ENCODE measurements at regions not wholly inside any gene's neighbourhood (a gene's known extent, or its start where the extent isn't known, plus 50 kb on each side); places are given as distances from the start of the nearest gene placed in this dataset.
A peak's percentile ranks its signal among the peaks of the same experiment; 100 is the strongest.

DNA sequence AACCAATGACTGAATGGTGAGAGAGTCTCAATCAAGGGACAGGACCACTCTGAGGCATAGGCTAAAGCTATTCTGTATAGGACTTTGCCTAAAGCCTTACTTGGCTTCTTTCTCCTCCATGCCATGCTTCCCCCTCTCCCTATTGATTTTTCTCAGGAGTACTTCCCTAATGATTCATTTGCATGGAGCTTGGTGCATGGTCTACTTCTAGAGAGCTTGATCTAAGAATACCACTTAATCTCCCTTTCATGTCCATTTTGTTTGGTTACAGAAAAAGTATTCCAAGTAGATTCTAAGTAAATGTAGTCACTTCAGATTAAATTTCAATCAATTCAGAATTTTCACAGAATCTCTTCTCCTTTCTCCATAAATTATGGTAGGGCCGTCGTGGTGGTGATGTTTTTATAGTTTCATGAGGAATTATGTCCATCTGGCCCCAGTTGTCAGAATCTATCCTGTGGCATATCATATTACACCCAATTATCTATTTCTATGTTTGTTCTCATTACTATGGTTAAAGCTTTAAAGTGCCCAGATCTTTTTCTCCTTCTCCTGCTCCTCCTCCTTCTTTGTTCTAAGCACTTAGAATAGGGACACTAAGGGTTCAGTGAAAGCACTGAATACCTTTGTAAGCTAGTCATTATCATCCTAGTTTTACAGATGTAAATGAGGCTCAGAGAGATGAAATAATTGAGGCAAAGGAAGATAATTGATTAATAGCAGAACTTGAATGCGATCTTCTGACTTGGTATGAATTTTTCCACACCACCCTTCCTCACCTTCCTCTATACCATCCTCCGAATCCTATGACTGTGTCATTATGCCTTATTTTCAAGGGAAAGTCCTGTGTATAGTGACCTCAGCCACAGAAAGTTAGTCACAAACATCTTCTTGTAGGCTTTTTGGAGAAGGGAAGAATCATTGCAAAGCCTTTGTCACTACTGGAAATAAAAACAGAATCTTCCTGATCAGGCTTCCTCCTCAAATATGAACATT, 85.6 kb upstream of the ZRANB2 start:
- no peak overlapping the region for H3K27ac ChIP-seq (ENCODE audit: low read depth in 1 of 2, low read length in 1 of 2)
- 80 to 89% methylated on average over 4 of the region's 4 CpGs for WGBS, 2 donors
- peak in 2 of 3 donors; percentile 69 to 71 for DNase-seq
- no peak for ATAC-seq (ENCODE audit: insufficient read depth, low FRiP score)
- H3K27me3 ChIP-seq (ENCODE audit: control insufficient read depth in 3 of 3, insufficient read depth in 3 of 3, low read length in 2 of 3): no peaks in the 10 kb centered on the region
- H3K9ac ChIP-seq (ENCODE audit: insufficient read depth in 1 of 2, low read length in 2 of 2): no peak overlapping the region
- no peak overlapping the region for H3K4me3 ChIP-seq
- TF ChIP-seq CTCF (IDR thresholded peaks at IDR 0.05; ENCODE audit: control extremely low read depth, extremely low read depth): no peak
- H3K9me3 ChIP-seq (ENCODE audit: control insufficient read depth in 4 of 4, insufficient read depth in 3 of 4, low read length in 3 of 4): no peaks in the 10 kb centered on the region
- no peaks in the 10 kb centered on the region for H3K36me3 ChIP-seq (ENCODE audit: control insufficient read depth in 4 of 4, insufficient read depth in 4 of 4, low read length in 4 of 4)
- peaks cover 0 to 4% (median 0%) of the 10 kb centered on the region in 5 donors for H3K4me1 ChIP-seq (ENCODE audit: control insufficient read depth in 5 of 5, insufficient read depth in 5 of 5, low read length in 5 of 5)

- H3K27ac ChIP-seq (ENCODE audit: low read depth in 1 of 2, low read length in 1 of 2): no peak overlapping the region
- ATAC-seq (ENCODE audit: insufficient read depth, low FRiP score): no peak
- WGBS, 2 donors: 79 to 93% methylated on average over 2 of the region's 2 CpGs
Measured at GRCh38 chr1:71157715-71158114, 76.9 kb upstream of the ZRANB2 start.

GRCh38 chr1:71157151-71157550, 76.3 kb upstream of the ZRANB2 start:
- WGBS, 2 donors: 44 to 69% methylated on average over 5 of the region's 5 CpGs
- Histone ChIP-seq H3K9ac (ENCODE audit: insufficient read depth in 1 of 2, low read length in 2 of 2) (peak overlapping the region in 1 of 2 donors; percentile 13), H3K27me3 (ENCODE audit: control insufficient read depth in 3 of 3, insufficient read depth in 3 of 3, low read length in 2 of 3) (no peaks in the 10 kb centered on the region), H3K36me3 (ENCODE audit: control insufficient read depth in 4 of 4, insufficient read depth in 4 of 4, low read length in 4 of 4) (no peaks in the 10 kb centered on the region), H3K4me3 (no peak overlapping the region), H3K27ac (ENCODE audit: low read depth in 1 of 2, low read length in 1 of 2) (no peak overlapping the region), H3K9me3 (ENCODE audit: control insufficient read depth in 4 of 4, insufficient read depth in 3 of 4, low read length in 3 of 4) (no peaks in the 10 kb centered on the region), H3K4me1 (ENCODE audit: control insufficient read depth in 5 of 5, insufficient read depth in 5 of 5, low read length in 5 of 5) (peaks cover 0 to 22% (median 3%) of the 10 kb centered on the region in 5 donors)
- peak in 1 of 3 donors; percentile 42 for DNase-seq
- no peak for TF ChIP-seq CTCF (IDR thresholded peaks at IDR 0.05; ENCODE audit: control extremely low read depth, extremely low read depth)
- ATAC-seq (ENCODE audit: insufficient read depth, low FRiP score): peak; percentile 61

More at GRCh38 chr1:71157715-71158114, 76.9 kb upstream of the ZRANB2 start:
- Histone ChIP-seq H3K36me3 (ENCODE audit: control insufficient read depth in 4 of 4, insufficient read depth in 4 of 4, low read length in 4 of 4) (no peaks in the 10 kb centered on the region), H3K4me1 (ENCODE audit: control insufficient read depth in 5 of 5, insufficient read depth in 5 of 5, low read length in 5 of 5) (peaks cover 0 to 22% (median 3%) of the 10 kb centered on the region in 5 donors), H3K4me3 (no peak overlapping the region), H3K27me3 (ENCODE audit: control insufficient read depth in 3 of 3, insufficient read depth in 3 of 3, low read length in 2 of 3) (no peaks in the 10 kb centered on the region), H3K9ac (ENCODE audit: insufficient read depth in 1 of 2, low read length in 2 of 2) (no peak overlapping the region), H3K9me3 (ENCODE audit: control insufficient read depth in 4 of 4, insufficient read depth in 3 of 4, low read length in 3 of 4) (no peaks in the 10 kb centered on the region)
- DNase-seq: no peak
- TF ChIP-seq CTCF (IDR thresholded peaks at IDR 0.05; ENCODE audit: control extremely low read depth, extremely low read depth): no peak
